ENCODE measurements at regions not wholly inside any gene's neighbourhood (a gene's known extent, or its start where the extent isn't known, plus 50 kb on each side); places are given as distances from the start of the nearest gene placed in this dataset.

- no peaks in the 10 kb centered on the region for H3K27me3 ChIP-seq (ENCODE audit: insufficient read depth, poor library complexity, severe bottlenecking)
- peak in 1 of 2 experiments; percentile 11 for DNase-seq (ENCODE audit: low read depth in 1 of 2, low spot score in 1 of 2)
- no peak overlapping the region for H3K27ac ChIP-seq (replicated peaks)
- no peak overlapping the region for H3K4me3 ChIP-seq (replicated peaks; ENCODE audit: insufficient read depth, low read length)
- TF ChIP-seq POLR2AphosphoS5 (IDR thresholded peaks at IDR 0.05; ENCODE audit: low read depth): no peak
- no peak for TF ChIP-seq CTCF (IDR thresholded peaks at IDR 0.05; ENCODE audit: insufficient read depth, low read length)
- no peak for TF ChIP-seq SPI1 (IDR thresholded peaks at IDR 0.05; ENCODE audit: borderline replicate concordance, low read depth)
- TF ChIP-seq REST (IDR thresholded peaks at IDR 0.05; ENCODE audit: insufficient replicate concordance, low read depth): no peak
- no peak for TF ChIP-seq GABPA (IDR thresholded peaks at IDR 0.05; ENCODE audit: low read depth)
These were observed 448.0 kb downstream of the KCNT2 start for GRCh38 chr1:196160066-196160795.

GRCh38 chr1:196155586-196155985 lies 452.7 kb downstream of the KCNT2 start:
- no peak for DNase-seq (ENCODE audit: low read depth in 1 of 2, low spot score in 1 of 2)

DNA sequence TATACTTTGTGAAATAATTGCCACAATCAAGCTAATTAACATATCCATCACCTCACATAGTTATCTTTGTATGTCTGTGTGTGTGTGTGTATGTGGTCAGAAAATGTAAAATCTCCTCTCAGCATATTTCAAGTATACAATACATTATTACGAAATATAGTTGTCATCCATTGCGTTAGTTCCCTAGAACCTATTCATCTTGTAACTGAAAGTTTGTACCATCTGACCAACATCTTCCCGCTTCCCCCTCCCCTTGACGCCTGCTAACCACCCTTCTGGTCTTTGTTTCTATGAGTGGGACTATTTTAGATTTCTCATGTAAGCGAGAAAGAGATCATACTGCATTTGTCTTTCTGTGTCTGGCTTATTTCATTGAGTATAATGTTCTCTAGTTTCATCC lies 455.3 kb downstream of the KCNT2 start:
- Histone ChIP-seq H3K27ac (replicated peaks) (no peak overlapping the region), H3K27me3 (ENCODE audit: insufficient read depth, poor library complexity, severe bottlenecking) (no peaks in the 10 kb centered on the region), H3K4me3 (replicated peaks; ENCODE audit: insufficient read depth, low read length) (no peak overlapping the region)
- TF ChIP-seq REST (IDR thresholded peaks at IDR 0.05; ENCODE audit: insufficient replicate concordance, low read depth): no peak
- TF ChIP-seq GABPA (IDR thresholded peaks at IDR 0.05; ENCODE audit: low read depth): no peak
- no peak for TF ChIP-seq CTCF (IDR thresholded peaks at IDR 0.05; ENCODE audit: insufficient read depth, low read length)
- no peak for TF ChIP-seq POLR2AphosphoS5 (IDR thresholded peaks at IDR 0.05; ENCODE audit: low read depth)
- TF ChIP-seq SPI1 (IDR thresholded peaks at IDR 0.05; ENCODE audit: borderline replicate concordance, low read depth): no peak
- peak; percentile 3 to 57 for DNase-seq (ENCODE audit: low read depth in 1 of 2, low spot score in 1 of 2)

More at GRCh38 chr1:196155586-196155985, 452.7 kb downstream of the KCNT2 start:
- Histone ChIP-seq H3K27ac (replicated peaks) (no peak overlapping the region), H3K4me3 (replicated peaks; ENCODE audit: insufficient read depth, low read length) (no peak overlapping the region), H3K27me3 (ENCODE audit: insufficient read depth, poor library complexity, severe bottlenecking) (no peaks in the 10 kb centered on the region)
- TF ChIP-seq SPI1 (IDR thresholded peaks at IDR 0.05; ENCODE audit: borderline replicate concordance, low read depth) (no peak), GABPA (IDR thresholded peaks at IDR 0.05; ENCODE audit: low read depth) (no peak)

DNA sequence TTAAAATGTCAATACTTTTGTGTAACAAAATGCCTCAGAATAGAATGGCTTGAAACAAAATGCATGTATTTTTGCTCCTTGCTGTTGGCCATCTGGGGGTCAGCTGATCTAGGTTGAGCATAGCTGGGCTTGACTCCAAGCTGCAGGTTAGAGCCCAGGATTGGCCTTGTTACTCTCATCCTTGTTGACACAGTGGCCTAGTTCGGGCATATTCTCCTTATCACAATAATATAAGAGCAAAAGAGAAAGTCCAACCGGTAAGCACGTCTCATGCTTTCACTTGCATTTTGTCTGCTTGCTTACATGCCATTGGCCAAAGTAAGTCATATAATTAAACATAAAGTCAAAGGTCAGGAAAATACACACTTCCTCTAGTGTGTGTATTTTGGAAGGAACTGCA lies 456.2 kb downstream of the KCNT2 start:
- H3K27me3 ChIP-seq (ENCODE audit: insufficient read depth, poor library complexity, severe bottlenecking): no peaks in the 10 kb centered on the region
- no peak overlapping the region for H3K4me3 ChIP-seq (replicated peaks; ENCODE audit: insufficient read depth, low read length)
- DNase-seq (ENCODE audit: low read depth in 1 of 2, low spot score in 1 of 2): no peak
- H3K27ac ChIP-seq (replicated peaks): no peak overlapping the region
- TF ChIP-seq CTCF (IDR thresholded peaks at IDR 0.05; ENCODE audit: insufficient read depth, low read length): no peak

All from HL-60 (cell line).